ENCODE measurements at regions not wholly inside any gene's neighbourhood (a gene's known extent, or its start where the extent isn't known, plus 50 kb on each side); places are given as distances from the start of the nearest gene placed in this dataset.
A peak's percentile ranks its signal among the peaks of the same experiment; 100 is the strongest.

- DNase-seq = no peak
Measured at GRCh38 chr10:88113232-88113631, 249.8 kb downstream of the PTEN start.

- DNase-seq = no peak
Measured at GRCh38 chr10:88113657-88114272, 250.3 kb downstream of the PTEN start.

GRCh38 chr10:88114368-88114767, 250.9 kb downstream of the PTEN start:
- DNase-seq = no peak

- no peak for DNase-seq
Measured at GRCh38 chr10:88115407-88115806, 252.0 kb downstream of the PTEN start.

GRCh38 chr10:88115968-88116367, 252.5 kb downstream of the PTEN start:
- no peak for DNase-seq

GRCh38 chr10:88116481-88116880, 253.1 kb downstream of the PTEN start:
- no peak for DNase-seq

GRCh38 chr10:88116971-88117626, 253.7 kb downstream of the PTEN start:
- peak; percentile 73 for DNase-seq

GRCh38 chr10:88117869-88118632, 254.6 kb downstream of the PTEN start:
- peak; percentile 14 for DNase-seq

GRCh38 chr10:88118729-88119128, 255.3 kb downstream of the PTEN start:
- no peak for DNase-seq

GRCh38 chr10:88119160-88119559, 255.7 kb downstream of the PTEN start:
- no peak for DNase-seq

- no peak for DNase-seq
Measured at GRCh38 chr10:88120075-88120474, 256.6 kb downstream of the PTEN start.

GRCh38 chr10:88120599-88121333, 257.3 kb downstream of the PTEN start:
- no peak for DNase-seq

- DNase-seq = no peak
Measured at GRCh38 chr10:88121361-88121760, 257.9 kb downstream of the PTEN start.

GRCh38 chr10:88122145-88122544, 258.7 kb downstream of the PTEN start:
- no peak for DNase-seq

GRCh38 chr10:88122576-88122975, 259.2 kb downstream of the PTEN start:
- no peak for DNase-seq

- DNase-seq = no peak
Measured at GRCh38 chr10:88125766-88126165, 262.3 kb downstream of the PTEN start.

- peak; percentile 15 for DNase-seq
Measured at GRCh38 chr10:88126699-88127098, 263.3 kb downstream of the PTEN start.

- DNase-seq = no peak
Measured at GRCh38 chr10:88127269-88127668, 263.8 kb downstream of the PTEN start.

- no peak for DNase-seq
Measured at GRCh38 chr10:88127766-88128165, 264.3 kb downstream of the PTEN start.

GRCh38 chr10:88129013-88129412, 265.6 kb downstream of the PTEN start:
- no peak for DNase-seq

- DNase-seq = no peak
Measured at GRCh38 chr10:88130912-88131311, 267.5 kb downstream of the PTEN start.

- DNase-seq = no peak
Measured at GRCh38 chr10:88131511-88132139, 268.2 kb downstream of the PTEN start.

GRCh38 chr10:88136712-88137111, 273.3 kb downstream of the PTEN start:
- no peak for DNase-seq
